ENCODE measurements at regions not wholly inside any gene's neighbourhood (a gene's known extent, or its start where the extent isn't known, plus 50 kb on each side); places are given as distances from the start of the nearest gene placed in this dataset.
"Not testable (repeated sequence)": the region's sequence is repeated elsewhere in the genome, so short reads cannot be mapped to it uniquely, and the experiment has no call there.

- TF ChIP-seq CTCF (IDR thresholded peaks at IDR 0.05; ENCODE audit: insufficient read depth, low read length, missing control alignments) = no peak
- ChIA-PET CTCF (no interaction called here), POLR2A (no interaction called here)
- no peak for DNase-seq (ENCODE audit: low read depth, low spot score)
- no peak overlapping the region for H3K4me3 ChIP-seq (ENCODE audit: low read depth, low read length)
These were observed 113.4 kb upstream of the C2CD4B start for GRCh38 chr15:62278534-62278933.

- DNase-seq (ENCODE audit: low read depth, low spot score) = no peak
- TF ChIP-seq CTCF (IDR thresholded peaks at IDR 0.05; ENCODE audit: insufficient read depth, low read length, missing control alignments) = no peak
- POLR2A ChIA-PET = no interaction called here
- CTCF ChIA-PET = no interaction called here
- H3K4me3 ChIP-seq (ENCODE audit: low read depth, low read length) = no peak overlapping the region
These were observed 114.0 kb upstream of the C2CD4B start for GRCh38 chr15:62279041-62279440.

- CTCF ChIA-PET = interaction anchor here (1.2 to 1.3 kb wide), 2 partner anchors 10 to 26 kb away, joined by 4 to 5 read pairs; no protein-coding TSS in a partner anchor
- TF ChIP-seq CTCF (IDR thresholded peaks at IDR 0.05; ENCODE audit: insufficient read depth, low read length, missing control alignments) = no peak
- POLR2A ChIA-PET = no interaction called here
- no peak for DNase-seq (ENCODE audit: low read depth, low spot score)
- H3K4me3 ChIP-seq (ENCODE audit: low read depth, low read length) = no peak overlapping the region
These were observed 115.5 kb upstream of the C2CD4B start for GRCh38 chr15:62280625-62281024.

- CTCF ChIA-PET = interaction anchor here (0.5 kb wide), 1 partner anchor 1114 kb away, joined by 3 read pairs; no protein-coding TSS in a partner anchor
- H3K4me3 ChIP-seq (ENCODE audit: low read depth, low read length); DNase-seq (ENCODE audit: low read depth, low spot score): not testable (repeated sequence)
- POLR2A ChIA-PET = interaction anchor here (0.7 kb wide), 1 partner anchor 371 kb away, joined by 3 read pairs; no protein-coding TSS in a partner anchor
These were observed 116.7 kb upstream of the C2CD4B start for GRCh38 chr15:62281801-62282200.

- TF ChIP-seq CTCF (IDR thresholded peaks at IDR 0.05; ENCODE audit: insufficient read depth, low read length, missing control alignments) = no peak
- DNase-seq (ENCODE audit: low read depth, low spot score) = no peak
- ChIA-PET POLR2A (no interaction called here), CTCF (no interaction called here)
- no peak overlapping the region for H3K4me3 ChIP-seq (ENCODE audit: low read depth, low read length)
These were observed 122.2 kb upstream of the C2CD4B start for GRCh38 chr15:62287066-62287857.

GRCh38 chr15:62288361-62289017 lies 123.4 kb upstream of the C2CD4B start:
- DNase-seq (ENCODE audit: low read depth, low spot score) = no peak
- H3K4me3 ChIP-seq (ENCODE audit: low read depth, low read length) = no peak overlapping the region
- CTCF ChIA-PET = interaction anchor here (0.7 kb wide), 1 partner anchor 18 kb away, joined by 3 read pairs; no protein-coding TSS in a partner anchor
- POLR2A ChIA-PET = no interaction called here
- TF ChIP-seq CTCF (IDR thresholded peaks at IDR 0.05; ENCODE audit: insufficient read depth, low read length, missing control alignments) = no peak
